Naive B cell (primary cell): ENCODE measurements at regions not wholly inside any gene's neighbourhood (a gene's known extent, or its start where the extent isn't known, plus 50 kb on each side); places are given as distances from the start of the nearest gene placed in this dataset.

Source experiments
- ATAC-seq, 2 donors: fragments of 150-1000 bp; cut with Tn5 transposase; 2 replicates each; pipeline ENCODE4 v1.10.0; 2021; ENCODE audit warnings: low read depth in 2 of 2, mild to moderate bottlenecking in 2 of 2, moderate library complexity in 2 of 2
- DNase-seq: peaks from one replicate; pipeline ENCODE4 v3.0.0; 2022
- H3K27ac Mint-ChIP-seq, 6 donors: one replicate each; pipeline ENCODE4 v1.8.0; 2020 to 2022; ENCODE audit warnings: mild to moderate bottlenecking in 6 of 6, mixed read lengths in 6 of 6, moderate library complexity in 5 of 6, inconsistent platforms in 2 of 6
- H3K27me3 Mint-ChIP-seq, 3 donors: one replicate each; pipeline ENCODE4 v1.8.0; 2021 to 2022; ENCODE audit warnings: mixed read lengths in 3 of 3, mild to moderate bottlenecking in 1 of 3
- H3K36me3 Mint-ChIP-seq, 2 donors: one replicate each; pipeline ENCODE4 v1.8.0; 2020 to 2022; ENCODE audit warnings: mixed read lengths in 2 of 2, inconsistent platforms in 1 of 2, mild to moderate bottlenecking in 1 of 2
- H3K4me1 Mint-ChIP-seq, 3 donors: one replicate each; pipeline ENCODE4 v1.8.0; 2020 to 2022; ENCODE audit warnings: mixed read lengths in 3 of 3, inconsistent platforms in 1 of 3, mild to moderate bottlenecking in 1 of 3, moderate library complexity in 1 of 3
- H3K4me3 Mint-ChIP-seq, 8 donors: one replicate each; pipeline ENCODE4 v1.8.0; 2020 to 2022; ENCODE audit warnings: mild to moderate bottlenecking in 8 of 8, mixed read lengths in 8 of 8, moderate library complexity in 8 of 8, inconsistent platforms in 2 of 8
- H3K9me3 Mint-ChIP-seq, 7 donors: one replicate each; pipeline ENCODE4 v1.8.0; 2020 to 2022; ENCODE audit warnings: mixed read lengths in 7 of 7, mild to moderate bottlenecking in 5 of 7, inconsistent platforms in 2 of 7, moderate library complexity in 1 of 7

DNA sequence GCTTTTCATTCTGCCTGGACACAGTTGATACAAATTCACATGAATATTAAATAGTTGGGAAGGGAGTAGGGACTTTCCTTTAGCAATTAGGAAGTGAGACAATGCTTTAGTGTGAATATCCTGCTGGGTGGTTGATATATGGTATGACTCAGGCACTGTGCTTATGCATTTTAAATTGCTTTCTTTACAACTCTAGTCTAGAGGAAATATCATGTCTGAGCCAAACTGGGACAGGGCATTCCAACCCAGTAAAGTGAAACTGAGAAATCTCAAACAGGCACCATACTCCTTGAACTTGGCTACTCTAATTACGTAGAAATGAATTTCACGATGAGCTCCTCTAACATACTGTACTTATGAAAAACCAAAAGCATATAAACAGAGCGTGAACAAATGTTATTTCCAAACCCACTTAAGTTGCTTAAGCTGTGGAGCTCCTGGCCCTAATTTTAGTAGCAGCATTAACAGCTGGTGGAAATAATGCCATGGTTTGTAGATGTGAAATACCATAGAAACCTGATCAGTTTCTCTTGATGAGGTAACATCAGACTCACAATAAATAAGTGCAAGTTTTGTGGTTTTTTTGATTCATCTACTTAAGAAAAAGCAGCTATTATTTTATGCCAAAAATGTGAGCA, 242.9 kb upstream of the GK2 start:
- H3K36me3 Mint-ChIP-seq, result no peaks in the 10 kb centered on the region
- no peaks in the 10 kb centered on the region for H3K9me3 Mint-ChIP-seq
- H3K4me3 Mint-ChIP-seq, result no peak overlapping the region
- no peaks in the 10 kb centered on the region for H3K4me1 Mint-ChIP-seq
- no peaks in the 10 kb centered on the region for H3K27me3 Mint-ChIP-seq
- DNase-seq (no peak), ATAC-seq (no peak)
- H3K27ac Mint-ChIP-seq, result no peak overlapping the region

DNA sequence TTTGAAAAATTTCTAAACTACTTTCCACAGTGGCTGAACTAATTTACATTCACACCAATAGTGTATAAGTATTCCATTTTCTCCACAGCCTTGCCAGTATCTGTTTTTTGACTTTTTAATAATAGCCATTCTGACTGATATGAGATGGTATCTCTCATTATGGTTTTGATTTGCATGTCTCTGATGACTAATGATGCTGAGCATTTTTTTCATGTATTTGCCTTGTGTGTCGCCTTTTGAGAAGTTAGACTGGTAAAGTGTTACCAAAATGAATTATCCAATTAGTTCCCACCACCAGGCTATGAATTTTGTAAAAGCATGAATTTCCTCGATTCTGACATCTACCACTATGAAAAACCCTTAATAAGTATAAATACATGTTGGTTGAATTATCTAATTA, 242.2 kb upstream of the GK2 start:
- H3K9me3 Mint-ChIP-seq, result no peaks in the 10 kb centered on the region
- no peak overlapping the region for H3K4me3 Mint-ChIP-seq
- H3K27ac Mint-ChIP-seq, result peak overlapping the region in 1 of 6 donors; percentile 30
- DNase-seq (no peak), ATAC-seq (no peak)
- no peaks in the 10 kb centered on the region for H3K4me1 Mint-ChIP-seq
- no peaks in the 10 kb centered on the region for H3K27me3 Mint-ChIP-seq
- H3K36me3 Mint-ChIP-seq, result no peaks in the 10 kb centered on the region

- DNase-seq (no peak), ATAC-seq (no peak)
- no peaks in the 10 kb centered on the region for H3K4me1 Mint-ChIP-seq
- H3K4me3 Mint-ChIP-seq, result no peak overlapping the region
- no peaks in the 10 kb centered on the region for H3K27me3 Mint-ChIP-seq
- H3K36me3 Mint-ChIP-seq, result no peaks in the 10 kb centered on the region
- H3K27ac Mint-ChIP-seq, result no peak overlapping the region
- H3K9me3 Mint-ChIP-seq, result no peaks in the 10 kb centered on the region
Observed at GRCh38 chr4:79645942-79646341, 237.9 kb upstream of the GK2 start.

DNA sequence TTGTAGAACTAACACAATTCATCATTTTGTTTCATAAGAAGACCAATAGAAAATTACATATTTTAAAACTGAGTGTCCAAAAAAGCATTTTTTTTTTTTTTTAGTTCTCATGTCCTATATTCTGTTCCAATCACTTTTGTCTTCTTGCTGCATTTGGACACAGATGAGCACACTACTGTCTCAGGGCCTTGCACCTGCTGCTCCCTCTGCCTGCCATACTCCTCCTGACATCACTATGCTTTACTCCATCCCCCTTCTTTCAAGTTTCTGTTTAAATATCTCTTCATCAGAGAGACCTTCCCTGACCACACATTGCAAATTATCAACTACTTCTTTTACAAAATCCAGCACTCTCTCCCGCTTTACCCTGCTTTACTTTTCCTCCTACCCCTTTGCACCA, 230.7 kb upstream of the GK2 start:
- H3K27ac Mint-ChIP-seq, result peak overlapping the region in 1 of 6 donors; percentile 28
- no peaks in the 10 kb centered on the region for H3K9me3 Mint-ChIP-seq
- ATAC-seq (no peak), DNase-seq (no peak)
- no peaks in the 10 kb centered on the region for H3K36me3 Mint-ChIP-seq
- no peaks in the 10 kb centered on the region for H3K4me1 Mint-ChIP-seq
- no peak overlapping the region for H3K4me3 Mint-ChIP-seq
- no peaks in the 10 kb centered on the region for H3K27me3 Mint-ChIP-seq

- Mint-ChIP-seq H3K36me3 (no peaks in the 10 kb centered on the region), H3K27me3 (no peaks in the 10 kb centered on the region), H3K9me3 (no peaks in the 10 kb centered on the region), H3K4me3 (no peak overlapping the region), H3K4me1 (no peaks in the 10 kb centered on the region), H3K27ac (no peak overlapping the region)
- DNase-seq (no peak), ATAC-seq (no peak)
Observed at GRCh38 chr4:79636991-79637390, 229.0 kb upstream of the GK2 start.

DNA sequence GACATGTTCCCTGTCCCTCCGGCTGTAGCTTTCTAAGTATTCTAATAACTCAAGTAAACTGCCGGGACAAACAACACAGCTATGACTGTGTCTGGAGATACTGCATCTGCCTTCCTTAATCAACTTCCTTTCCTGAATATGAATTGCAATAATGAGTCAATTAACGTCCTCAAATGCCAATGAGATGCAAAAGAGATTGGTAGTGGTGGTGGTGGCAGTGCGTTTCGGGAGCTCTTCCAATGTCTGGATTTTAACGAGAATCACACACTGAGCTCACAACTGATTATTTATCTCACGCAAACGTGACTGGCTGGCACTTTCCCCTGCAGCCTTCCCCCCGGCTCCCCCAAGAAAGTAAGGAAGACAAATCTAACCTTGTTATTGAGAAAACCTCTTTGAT, 226.1 kb upstream of the GK2 start:
- DNase-seq, result no peak
- Mint-ChIP-seq H3K4me3 (no peak overlapping the region), H3K27me3 (no peaks in the 10 kb centered on the region), H3K4me1 (no peaks in the 10 kb centered on the region), H3K9me3 (no peaks in the 10 kb centered on the region), H3K36me3 (no peaks in the 10 kb centered on the region), H3K27ac (no peak overlapping the region)
- no peak for ATAC-seq

DNA sequence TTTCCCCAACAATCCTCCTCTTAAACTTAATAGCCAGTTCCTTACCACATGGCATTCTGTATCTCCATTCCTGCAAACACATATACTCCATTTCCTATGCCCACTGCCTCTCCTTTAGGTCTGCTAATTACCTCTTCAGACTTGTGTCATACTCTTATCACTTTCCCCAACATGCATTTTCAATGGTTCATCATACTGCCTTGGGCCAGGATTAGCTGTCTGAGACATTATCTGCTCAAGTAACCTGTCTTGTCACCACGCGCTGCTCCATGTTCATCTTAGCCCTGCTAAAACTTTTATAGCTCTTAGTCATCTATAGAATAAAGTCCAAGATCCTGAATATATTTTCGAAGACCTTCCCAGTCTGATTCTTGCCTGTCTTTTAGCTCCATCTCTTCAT, 224.1 kb upstream of the GK2 start:
- no peak for DNase-seq
- no peak for ATAC-seq
- H3K9me3 Mint-ChIP-seq, result no peaks in the 10 kb centered on the region
- no peaks in the 10 kb centered on the region for H3K27me3 Mint-ChIP-seq
- no peaks in the 10 kb centered on the region for H3K36me3 Mint-ChIP-seq
- peak overlapping the region in 1 of 6 donors; percentile 0 for H3K27ac Mint-ChIP-seq
- no peak overlapping the region for H3K4me3 Mint-ChIP-seq
- H3K4me1 Mint-ChIP-seq, result no peaks in the 10 kb centered on the region

- ATAC-seq (no peak), DNase-seq (no peak)
- Mint-ChIP-seq H3K36me3 (no peaks in the 10 kb centered on the region), H3K27ac (no peak overlapping the region), H3K4me1 (peaks cover 0 to 8% (median 7%) of the 10 kb centered on the region in 3 donors), H3K9me3 (no peaks in the 10 kb centered on the region), H3K4me3 (peak overlapping the region in 2 of 8 donors; percentile 9 to 69), H3K27me3 (no peaks in the 10 kb centered on the region)
Observed at GRCh38 chr4:79626611-79627010, 218.6 kb upstream of the GK2 start.

GRCh38 chr4:79626101-79626500, 218.1 kb upstream of the GK2 start:
- Mint-ChIP-seq H3K36me3 (no peaks in the 10 kb centered on the region), H3K27me3 (no peaks in the 10 kb centered on the region), H3K27ac (peak overlapping the region in 2 of 6 donors; percentile 17 to 27), H3K4me1 (peaks cover 0 to 8% (median 7%) of the 10 kb centered on the region in 3 donors), H3K9me3 (no peaks in the 10 kb centered on the region), H3K4me3 (peak overlapping the region in 6 of 8 donors; percentile 19 to 69 (median 47))
- DNase-seq (no peak), ATAC-seq (no peak)

- H3K9me3 Mint-ChIP-seq, result no peaks in the 10 kb centered on the region
- H3K27ac Mint-ChIP-seq, result no peak overlapping the region
- no peaks in the 10 kb centered on the region for H3K36me3 Mint-ChIP-seq
- peak overlapping the region in 5 of 8 donors; percentile 19 to 69 (median 49) for H3K4me3 Mint-ChIP-seq
- ATAC-seq (no peak), DNase-seq (no peak)
- H3K27me3 Mint-ChIP-seq, result no peaks in the 10 kb centered on the region
- peaks cover 0 to 8% (median 7%) of the 10 kb centered on the region in 3 donors for H3K4me1 Mint-ChIP-seq
Observed at GRCh38 chr4:79625361-79625760, 217.3 kb upstream of the GK2 start.

DNA sequence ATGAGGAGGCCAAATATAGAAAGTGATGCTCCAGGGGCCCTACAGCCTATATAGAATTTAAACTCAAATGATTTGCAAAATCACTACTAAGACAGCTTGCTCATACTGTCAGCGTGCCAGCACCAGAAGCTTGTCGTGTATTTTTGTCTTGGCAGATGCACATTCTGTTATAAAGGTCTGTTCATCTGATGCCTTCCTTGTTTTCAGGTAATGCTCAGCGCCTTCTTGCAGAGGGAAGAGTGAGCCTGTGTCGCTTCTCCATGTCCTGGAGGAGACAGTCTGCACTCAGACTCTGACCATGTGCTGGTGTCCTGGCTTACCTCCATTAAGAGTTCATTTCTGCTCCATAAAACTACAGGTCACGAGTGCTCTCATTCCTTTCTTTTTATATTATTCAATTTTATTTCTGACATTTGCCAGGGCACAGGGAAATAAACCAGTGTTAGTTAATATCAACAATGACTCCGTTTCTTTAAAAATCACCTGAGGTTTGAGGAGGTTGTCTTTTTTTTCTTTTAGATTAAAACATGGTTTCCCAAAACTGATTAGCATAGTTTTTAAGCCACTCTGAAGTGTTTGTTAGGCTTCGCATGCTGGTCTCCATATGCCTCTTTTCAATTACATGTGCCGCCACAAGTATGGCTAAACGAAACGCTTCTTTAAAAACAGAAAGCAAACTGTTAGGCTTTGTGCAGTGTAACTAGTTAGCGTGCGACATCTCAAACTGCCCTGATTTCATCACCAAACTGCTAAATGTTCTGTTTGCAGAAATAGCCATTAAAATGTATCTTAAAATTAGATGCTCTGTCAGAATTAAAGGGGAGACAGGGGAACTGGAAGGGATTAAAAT, 215.2 kb upstream of the GK2 start:
- Mint-ChIP-seq H3K9me3 (no peaks in the 10 kb centered on the region), H3K4me1 (peaks cover 0 to 8% (median 7%) of the 10 kb centered on the region in 3 donors), H3K4me3 (no peak overlapping the region), H3K36me3 (no peaks in the 10 kb centered on the region), H3K27me3 (no peaks in the 10 kb centered on the region), H3K27ac (no peak overlapping the region)
- no peak for ATAC-seq
- DNase-seq, result no peak

DNA sequence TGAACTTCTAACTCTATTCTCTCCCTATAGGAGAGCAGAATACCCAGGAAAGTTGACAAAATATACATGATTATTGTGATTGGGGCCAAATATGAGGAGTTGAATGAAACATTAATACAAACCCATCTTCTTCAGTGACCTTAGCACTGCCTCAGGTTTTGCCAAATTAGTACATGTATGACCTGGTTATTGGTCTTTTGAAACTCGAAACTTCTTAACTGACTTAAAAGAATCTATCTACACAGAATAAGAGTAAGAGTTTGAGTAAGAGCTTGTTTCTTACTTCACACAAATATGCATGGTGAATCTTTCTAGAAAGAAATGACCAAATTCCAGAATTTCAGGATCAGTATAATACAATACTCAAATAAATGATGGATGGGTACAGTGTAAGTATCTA, 213.0 kb upstream of the GK2 start:
- Mint-ChIP-seq H3K27me3 (no peaks in the 10 kb centered on the region), H3K4me3 (no peak overlapping the region), H3K36me3 (no peaks in the 10 kb centered on the region), H3K9me3 (no peaks in the 10 kb centered on the region), H3K4me1 (peaks cover 0 to 8% (median 6%) of the 10 kb centered on the region in 3 donors), H3K27ac (no peak overlapping the region)
- ATAC-seq (no peak), DNase-seq (no peak)

DNA sequence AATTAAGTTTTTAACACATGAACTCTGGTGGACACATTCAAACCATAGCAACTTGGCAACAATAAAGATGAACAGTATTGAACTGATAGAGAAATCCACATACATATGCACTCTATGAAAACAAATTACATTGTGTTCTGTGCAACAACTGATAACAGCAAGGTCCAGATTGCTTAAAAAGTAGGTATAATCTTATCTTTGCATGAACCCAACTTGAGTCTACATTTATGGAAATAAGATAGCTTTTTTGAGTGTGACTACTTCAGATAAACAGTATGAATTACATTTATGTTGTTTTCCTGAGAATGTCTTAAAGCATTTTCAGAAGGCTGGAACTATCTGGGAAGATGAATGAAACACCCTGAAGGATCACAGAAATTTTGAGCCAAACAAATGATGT, 212.6 kb upstream of the GK2 start:
- Mint-ChIP-seq H3K36me3 (no peaks in the 10 kb centered on the region), H3K27ac (no peak overlapping the region), H3K9me3 (no peaks in the 10 kb centered on the region), H3K4me3 (no peak overlapping the region), H3K27me3 (no peaks in the 10 kb centered on the region), H3K4me1 (peaks cover 0 to 3% (median 2%) of the 10 kb centered on the region in 3 donors)
- ATAC-seq (no peak), DNase-seq (no peak)

DNA sequence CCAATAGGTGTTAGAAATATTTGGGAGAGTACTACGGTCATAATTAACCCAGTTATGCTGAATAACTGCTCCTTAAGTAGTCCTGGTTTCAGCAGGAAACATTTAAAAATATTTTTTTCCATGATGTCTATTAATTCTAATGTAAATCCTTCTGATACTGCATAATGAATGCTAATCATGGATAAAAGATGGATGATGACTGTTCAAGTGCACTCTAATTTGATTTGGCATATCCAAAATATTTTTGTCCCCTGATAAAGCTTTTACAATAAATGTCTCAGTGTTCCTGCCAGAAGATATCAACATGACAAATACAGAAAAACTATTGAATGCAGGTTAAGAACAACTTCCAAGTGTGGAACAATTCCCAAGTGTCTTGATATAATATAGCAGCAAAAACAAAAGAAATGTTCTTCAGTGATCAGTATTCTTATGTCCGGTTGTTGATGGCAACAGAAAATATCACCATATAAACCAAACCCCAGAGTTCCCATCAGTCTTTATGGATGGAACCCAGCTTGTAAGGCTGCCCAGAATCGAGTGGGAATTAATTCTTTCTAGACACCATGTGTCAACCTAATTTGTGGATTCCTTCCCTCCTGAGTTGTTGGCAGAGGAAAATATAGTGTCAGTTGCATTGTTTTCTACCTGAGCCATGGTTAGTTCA, 205.4 kb upstream of the GK2 start:
- ATAC-seq, result no peak
- no peak overlapping the region for H3K4me3 Mint-ChIP-seq
- peaks cover 0 to 6% (median under 1%) of the 10 kb centered on the region in 3 donors for H3K4me1 Mint-ChIP-seq
- H3K36me3 Mint-ChIP-seq, result peaks cover 0 to 9% of the 10 kb centered on the region in 2 donors
- DNase-seq, result no peak
- peaks cover 0 to 30% (median 0%) of the 10 kb centered on the region in 3 donors for H3K27me3 Mint-ChIP-seq
- H3K27ac Mint-ChIP-seq, result no peak overlapping the region
- peaks cover 0 to 1% (median 0%) of the 10 kb centered on the region in 7 donors for H3K9me3 Mint-ChIP-seq
